ENCODE measurements at regions not wholly inside any gene's neighbourhood (a gene's known extent, or its start where the extent isn't known, plus 50 kb on each side); places are given as distances from the start of the nearest gene placed in this dataset.

GRCh38 chr5:144083185-144083584, 87.3 kb downstream of the YIPF5 start:
- no peak for DNase-seq

- no peak for DNase-seq
These were observed 85.5 kb downstream of the YIPF5 start for GRCh38 chr5:144084971-144085370.

- no peak for DNase-seq
These were observed 85.1 kb downstream of the YIPF5 start for GRCh38 chr5:144085381-144085780.

GRCh38 chr5:144086295-144086694, 84.2 kb downstream of the YIPF5 start:
- DNase-seq, result no peak

- no peak for DNase-seq
These were observed 82.9 kb downstream of the YIPF5 start for GRCh38 chr5:144087576-144087975.

GRCh38 chr5:144088206-144089064, 82.0 kb downstream of the YIPF5 start:
- DNase-seq, result no peak

- DNase-seq, result no peak
These were observed 80.9 kb downstream of the YIPF5 start for GRCh38 chr5:144089401-144090021.

- no peak for DNase-seq
These were observed 78.0 kb downstream of the YIPF5 start for GRCh38 chr5:144092508-144092907.

- DNase-seq, result no peak
These were observed 77.1 kb downstream of the YIPF5 start for GRCh38 chr5:144093400-144093799.

- DNase-seq, result peak in 1 of 2 experiments; percentile 16
These were observed 76.6 kb downstream of the YIPF5 start for GRCh38 chr5:144093868-144094267.

GRCh38 chr5:144100702-144101101, 69.8 kb downstream of the YIPF5 start:
- no peak for DNase-seq

GRCh38 chr5:144101616-144102015, 68.8 kb downstream of the YIPF5 start:
- no peak for DNase-seq

- no peak for DNase-seq
These were observed 68.1 kb downstream of the YIPF5 start for GRCh38 chr5:144102361-144102760.

GRCh38 chr5:144102979-144103378, 67.5 kb downstream of the YIPF5 start:
- DNase-seq, result no peak

GRCh38 chr5:144103611-144104485, 66.6 kb downstream of the YIPF5 start:
- DNase-seq, result no peak

- DNase-seq, result no peak
These were observed 65.1 kb downstream of the YIPF5 start for GRCh38 chr5:144105371-144105770.

GRCh38 chr5:144108131-144108530, 62.3 kb downstream of the YIPF5 start:
- DNase-seq, result no peak

Measured in Kasumi-1 (cell line).